Fibroblast of lung (primary cell): ENCODE measurements at regions not wholly inside any gene's neighbourhood (a gene's known extent, or its start where the extent isn't known, plus 50 kb on each side); places are given as distances from the start of the nearest gene placed in this dataset.

Experiments used
- DNase-seq, 2 donors: peaks; one replicate each; pipeline versions ENCODE4 v3.0.0 to v3.0.0-alpha.2; 2010; ENCODE audit warnings: low read depth in 2 of 2
- H2AFZ ChIP-seq: 2 replicates; pipeline ENCODE4 v1.5.1; 2012; ENCODE audit warnings: low read length, control low read depth, inconsistent platforms
- H3K27ac ChIP-seq: 2 replicates; pipeline ENCODE4 v1.5.1; 2011; ENCODE audit warnings: low read length, control low read depth; ENCODE audit not compliant: insufficient read depth
- H3K27me3 ChIP-seq: 2 replicates; pipeline ENCODE4 v1.5.1; 2011; ENCODE audit warnings: mild to moderate bottlenecking, low read length; ENCODE audit not compliant: control insufficient read depth, insufficient read depth
- H3K36me3 ChIP-seq: 2 replicates; pipeline ENCODE4 v1.5.1; 2011; ENCODE audit warnings: low read length; ENCODE audit not compliant: control insufficient read depth, insufficient read depth
- H3K4me1 ChIP-seq: 2 replicates; pipeline ENCODE4 v1.5.1; 2011; ENCODE audit warnings: low read length; ENCODE audit not compliant: control insufficient read depth, insufficient read depth; ENCODE audit errors: extremely low read depth
- H3K4me2 ChIP-seq: 2 replicates; pipeline ENCODE4 v1.5.1; 2011; ENCODE audit warnings: low read length, control low read depth; ENCODE audit not compliant: insufficient read depth; ENCODE audit errors: extremely low read depth
- H3K4me3 ChIP-seq, 4 experiments: fragments of 200-600 bp in 1 of 4; sonication (generic) in 1 of 4; replicated peaks in 1 of 4; 2 replicates each; pipeline ENCODE4 v1.5.1; 2011 to 2016; ENCODE audit warnings: low read length in 4 of 4, low read depth in 3 of 4, mild to moderate bottlenecking in 3 of 4, control low read depth in 2 of 4, inconsistent platforms in 1 of 4, mixed read lengths in 1 of 4; ENCODE audit not compliant: insufficient read depth in 1 of 4; ENCODE audit errors: control extremely low read depth in 1 of 4
- H3K79me2 ChIP-seq: 2 replicates; pipeline ENCODE4 v1.5.1; 2012; ENCODE audit warnings: mild to moderate bottlenecking, low read length, inconsistent platforms; ENCODE audit not compliant: control insufficient read depth, insufficient read depth
- H3K9ac ChIP-seq: 2 replicates; pipeline ENCODE4 v1.5.1; 2011; ENCODE audit warnings: mild to moderate bottlenecking, low read length, control low read depth; ENCODE audit not compliant: insufficient read depth
- H3K9me3 ChIP-seq: 2 replicates; pipeline ENCODE4 v1.5.1; 2012; ENCODE audit warnings: low read depth, low read length; ENCODE audit not compliant: control insufficient read depth, insufficient read depth
- H4K20me1 ChIP-seq: 2 replicates; pipeline ENCODE4 v1.5.1; 2011; ENCODE audit warnings: low read length; ENCODE audit not compliant: control insufficient read depth, insufficient read depth; ENCODE audit errors: extremely low read depth
- EZH2 ChIP-seq: IDR thresholded peaks from 2 replicates; pipeline ENCODE4 v1.5.1; 2012; ENCODE audit warnings: low read length, control low read depth, mild to moderate bottlenecking; ENCODE audit errors: missing control alignments
- TF ChIP-seq, protein P1 (sequence below), 2 donors: IDR thresholded peaks in 1 of 2; conservative IDR thresholded peaks in 1 of 2; 1 replicate in 1 of 2; 2 replicates in 1 of 2; pipeline ENCODE4 v1.5.1; 2011 to 2012; ENCODE audit warnings: low read length in 2 of 2, control low read depth in 1 of 2, inconsistent platforms in 1 of 2, low read depth in 1 of 2, mild to moderate bottlenecking in 1 of 2

DNA sequence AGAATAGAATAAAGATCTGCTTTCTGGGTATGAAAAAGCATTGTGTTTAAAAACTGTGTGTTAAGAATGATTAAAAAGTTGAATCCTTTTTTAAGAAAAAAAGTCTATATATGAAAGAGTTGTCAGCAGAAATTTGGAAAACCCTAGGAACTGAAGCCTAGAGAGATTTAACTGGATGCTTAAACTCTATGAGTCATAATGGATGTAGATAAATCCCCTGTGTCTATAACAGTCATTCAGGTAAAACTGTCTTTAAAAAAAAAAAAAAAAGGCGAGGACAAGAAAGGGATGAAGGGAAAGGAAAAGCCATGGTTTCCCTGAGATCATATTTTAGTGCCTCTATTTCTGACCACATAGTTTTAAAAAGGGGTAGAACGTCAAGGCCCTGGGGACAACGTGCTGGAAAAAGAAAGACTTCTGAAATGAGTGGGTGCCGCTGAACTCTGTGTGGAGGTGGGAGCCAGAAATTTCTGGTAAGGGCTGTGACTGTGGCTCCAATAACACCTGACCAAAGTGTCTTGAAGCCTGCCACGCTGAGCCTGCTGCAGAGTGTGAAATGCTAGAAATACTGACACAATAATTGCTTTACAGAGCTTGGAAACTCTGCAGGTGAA, 302.6 kb upstream of the ARID1B start:
- Histone ChIP-seq H3K4me3 (no peak overlapping the region), H3K27me3 (no peaks in the 10 kb centered on the region), H4K20me1 (no peaks in the 10 kb centered on the region), H3K4me1 (no peaks in the 10 kb centered on the region), H3K9me3 (no peaks in the 10 kb centered on the region), H3K79me2 (no peaks in the 10 kb centered on the region), H2AFZ (no peak overlapping the region), H3K9ac (no peak overlapping the region), H3K36me3 (no peaks in the 10 kb centered on the region), H3K4me2 (no peak overlapping the region), H3K27ac (no peak overlapping the region)
- no peak for TF ChIP-seq EZH2
- TF ChIP-seq, protein P1, sequence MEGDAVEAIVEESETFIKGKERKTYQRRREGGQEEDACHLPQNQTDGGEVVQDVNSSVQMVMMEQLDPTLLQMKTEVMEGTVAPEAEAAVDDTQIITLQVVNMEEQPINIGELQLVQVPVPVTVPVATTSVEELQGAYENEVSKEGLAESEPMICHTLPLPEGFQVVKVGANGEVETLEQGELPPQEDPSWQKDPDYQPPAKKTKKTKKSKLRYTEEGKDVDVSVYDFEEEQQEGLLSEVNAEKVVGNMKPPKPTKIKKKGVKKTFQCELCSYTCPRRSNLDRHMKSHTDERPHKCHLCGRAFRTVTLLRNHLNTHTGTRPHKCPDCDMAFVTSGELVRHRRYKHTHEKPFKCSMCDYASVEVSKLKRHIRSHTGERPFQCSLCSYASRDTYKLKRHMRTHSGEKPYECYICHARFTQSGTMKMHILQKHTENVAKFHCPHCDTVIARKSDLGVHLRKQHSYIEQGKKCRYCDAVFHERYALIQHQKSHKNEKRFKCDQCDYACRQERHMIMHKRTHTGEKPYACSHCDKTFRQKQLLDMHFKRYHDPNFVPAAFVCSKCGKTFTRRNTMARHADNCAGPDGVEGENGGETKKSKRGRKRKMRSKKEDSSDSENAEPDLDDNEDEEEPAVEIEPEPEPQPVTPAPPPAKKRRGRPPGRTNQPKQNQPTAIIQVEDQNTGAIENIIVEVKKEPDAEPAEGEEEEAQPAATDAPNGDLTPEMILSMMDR (conservative IDR thresholded peaks at IDR 0.05 in 1 of 2, IDR thresholded peaks at IDR 0.05 in 1 of 2; ENCODE audit: low read depth in 1 of 2, low read length in 2 of 2): no peak
- DNase-seq: no peak

DNA sequence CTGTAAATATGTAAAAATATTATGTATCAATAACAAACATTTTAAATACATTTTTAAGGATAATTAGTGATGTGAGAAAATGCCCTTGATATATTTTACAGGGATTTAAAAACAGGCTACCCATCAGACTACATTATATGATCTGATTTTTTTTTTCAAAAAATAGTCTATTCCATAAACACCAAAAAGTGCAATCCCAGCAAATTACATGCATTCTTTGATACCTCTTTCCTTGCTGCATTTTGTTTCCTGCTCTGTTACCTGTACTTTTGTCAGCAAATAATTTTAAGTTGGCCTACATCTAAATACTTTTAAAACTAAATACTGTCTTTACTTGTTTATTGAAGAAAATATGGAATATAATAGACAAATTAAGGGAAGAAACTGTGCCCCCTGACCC, 306.2 kb upstream of the ARID1B start:
- H3K36me3 ChIP-seq: no peaks in the 10 kb centered on the region
- no peak overlapping the region for H3K9ac ChIP-seq
- no peaks in the 10 kb centered on the region for H3K79me2 ChIP-seq
- no peaks in the 10 kb centered on the region for H3K27me3 ChIP-seq
- no peaks in the 10 kb centered on the region for H3K9me3 ChIP-seq
- H3K4me2 ChIP-seq: no peak overlapping the region
- TF ChIP-seq EZH2: no peak
- TF ChIP-seq, protein P1 (conservative IDR thresholded peaks at IDR 0.05 in 1 of 2, IDR thresholded peaks at IDR 0.05 in 1 of 2; ENCODE audit: low read depth in 1 of 2, low read length in 2 of 2): no peak
- no peak overlapping the region for H3K27ac ChIP-seq
- H2AFZ ChIP-seq: no peak overlapping the region
- DNase-seq: no peak
- no peaks in the 10 kb centered on the region for H3K4me1 ChIP-seq
- H4K20me1 ChIP-seq: no peaks in the 10 kb centered on the region
- no peak overlapping the region for H3K4me3 ChIP-seq

DNA sequence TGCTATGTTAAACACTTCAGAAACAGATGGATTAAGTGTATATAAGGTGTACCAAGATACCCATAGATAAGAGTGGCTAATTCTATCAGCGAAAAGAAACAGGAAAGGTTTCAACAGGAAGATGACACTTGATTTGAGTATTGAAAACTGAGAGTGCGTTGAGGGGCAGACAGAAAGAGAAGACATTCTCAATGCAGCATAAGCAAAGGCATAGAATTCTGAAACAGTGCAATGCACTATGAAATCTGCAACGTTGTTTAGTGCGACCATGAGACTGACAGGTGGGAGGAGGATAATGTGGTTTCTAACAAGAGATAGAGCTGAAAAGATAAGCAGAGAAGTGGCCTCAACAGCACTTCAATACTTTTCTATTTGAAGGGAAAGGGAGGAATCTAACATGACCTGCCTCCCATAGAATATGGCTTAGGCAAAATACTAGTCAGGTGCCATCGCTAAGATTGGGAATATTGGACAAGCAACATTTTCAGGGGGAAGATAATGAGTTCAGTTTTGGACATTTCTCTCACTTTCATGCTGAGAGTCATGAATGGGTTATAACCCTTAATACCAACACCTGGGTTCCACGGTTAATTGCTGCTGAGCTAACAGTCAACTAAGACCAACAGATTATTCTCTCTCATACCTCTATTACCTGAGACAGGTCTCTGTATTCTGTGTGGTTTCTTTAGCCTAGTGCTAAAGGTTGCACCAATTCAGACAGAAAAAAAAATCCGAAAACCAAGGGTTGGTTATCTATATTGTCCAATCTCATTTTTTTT, 312.9 kb upstream of the ARID1B start:
- TF ChIP-seq EZH2: no peak
- TF ChIP-seq, protein P1 (conservative IDR thresholded peaks at IDR 0.05 in 1 of 2, IDR thresholded peaks at IDR 0.05 in 1 of 2; ENCODE audit: low read depth in 1 of 2, low read length in 2 of 2): no peak
- Histone ChIP-seq H2AFZ (no peak overlapping the region), H3K4me3 (no peak overlapping the region), H3K27ac (no peak overlapping the region), H3K9ac (no peak overlapping the region), H3K27me3 (no peaks in the 10 kb centered on the region), H3K4me1 (no peaks in the 10 kb centered on the region), H4K20me1 (no peaks in the 10 kb centered on the region), H3K36me3 (no peaks in the 10 kb centered on the region), H3K9me3 (no peaks in the 10 kb centered on the region), H3K79me2 (no peaks in the 10 kb centered on the region), H3K4me2 (no peak overlapping the region)
- no peak for DNase-seq
